HG02610 (cell line): ENCODE measurements at regions not wholly inside any gene's neighbourhood (a gene's known extent, or its start where the extent isn't known, plus 50 kb on each side); places are given as distances from the start of the nearest gene placed in this dataset.
"Not testable (repeated sequence)": the region's sequence is repeated elsewhere in the genome, so short reads cannot be mapped to it uniquely, and the experiment has no call there.

Experiments
- ATAC-seq: cut with Tn5 transposase; IDR thresholded peaks from one replicate; pipeline ENCODE4 v1.9.1; 2021; ENCODE audit warnings: mild to moderate bottlenecking, moderate library complexity; ENCODE audit not compliant: unreplicated experiment

GRCh38 chr10:7108141-7108540 lies 302.7 kb downstream of the SFMBT2 start:
- no peak for ATAC-seq

- ATAC-seq: no peak
These were observed 303.5 kb downstream of the SFMBT2 start for GRCh38 chr10:7107285-7107684.

- ATAC-seq: not testable (repeated sequence)
These were observed 306.5 kb downstream of the SFMBT2 start for GRCh38 chr10:7104379-7104778.

- ATAC-seq: peak; percentile 90
These were observed 308.1 kb downstream of the SFMBT2 start for GRCh38 chr10:7102557-7103349.

DNA sequence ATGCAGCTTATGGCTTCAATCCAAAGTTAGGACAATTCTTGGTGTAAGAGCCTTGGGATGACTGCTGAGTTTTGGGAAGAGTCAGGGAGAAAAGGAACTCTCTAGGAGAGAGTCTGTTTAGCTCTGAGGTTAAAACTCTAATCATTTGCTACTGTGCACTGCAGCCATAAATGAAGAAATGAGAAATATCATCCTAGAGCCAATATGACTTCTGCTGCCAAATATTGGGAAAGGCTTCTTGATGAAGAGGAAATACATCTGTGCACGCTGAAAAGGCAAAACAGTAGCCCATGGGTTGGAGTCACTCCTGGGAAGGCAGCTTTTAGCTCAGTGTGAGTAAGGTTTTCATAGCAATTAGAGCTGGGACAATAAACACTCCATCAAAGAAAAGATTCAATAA lies 308.8 kb downstream of the SFMBT2 start:
- no peak for ATAC-seq

DNA sequence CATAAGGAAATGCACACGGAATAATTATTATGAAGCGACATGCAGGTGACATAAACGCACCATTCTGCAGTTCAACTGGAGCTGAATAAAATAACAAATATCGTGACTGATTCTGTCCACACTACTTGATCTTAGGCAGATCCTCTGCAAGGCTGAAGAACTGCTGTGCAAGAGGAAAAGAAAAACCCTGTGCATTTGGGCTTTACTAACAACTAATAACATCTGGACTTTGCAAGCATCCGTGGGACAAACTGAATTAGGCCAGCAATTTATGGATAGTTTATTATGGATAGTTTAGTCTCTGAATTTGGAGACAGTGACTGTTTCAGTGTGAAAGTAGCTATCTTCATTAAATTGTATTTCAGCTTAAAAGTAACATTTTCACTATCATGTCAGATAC lies 309.4 kb downstream of the SFMBT2 start:
- no peak for ATAC-seq

DNA sequence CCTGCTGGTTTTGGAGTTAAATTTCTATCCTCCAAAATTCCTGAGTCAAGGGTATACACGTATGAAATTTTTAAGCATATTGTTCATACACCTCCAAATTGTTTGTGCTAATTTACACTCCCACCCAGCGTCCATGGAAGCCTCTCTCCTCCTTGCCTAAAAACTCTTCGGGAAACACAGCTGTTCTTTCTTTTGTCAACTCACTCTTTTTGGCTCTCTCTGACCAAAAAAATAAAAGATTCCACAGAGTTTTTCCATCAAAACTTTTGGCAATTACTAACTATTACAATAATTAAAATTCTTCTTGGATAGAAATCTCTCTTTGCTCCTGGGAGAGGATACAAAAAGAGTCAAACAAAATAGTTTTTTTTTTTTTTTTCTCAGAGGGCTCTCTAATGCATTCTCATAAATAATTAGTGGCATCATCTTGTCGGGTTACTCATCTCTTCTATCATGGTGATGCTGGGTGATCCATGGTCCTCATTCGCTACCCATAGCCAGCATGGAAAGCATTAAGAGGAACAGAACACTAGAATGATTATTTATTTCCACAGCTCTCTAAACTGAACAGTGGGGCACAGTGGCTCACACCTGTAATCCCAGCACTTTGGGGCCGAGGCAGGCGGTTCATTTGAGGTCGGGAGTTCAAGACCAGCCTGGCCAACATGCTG lies 310.7 kb downstream of the SFMBT2 start:
- no peak for ATAC-seq

DNA sequence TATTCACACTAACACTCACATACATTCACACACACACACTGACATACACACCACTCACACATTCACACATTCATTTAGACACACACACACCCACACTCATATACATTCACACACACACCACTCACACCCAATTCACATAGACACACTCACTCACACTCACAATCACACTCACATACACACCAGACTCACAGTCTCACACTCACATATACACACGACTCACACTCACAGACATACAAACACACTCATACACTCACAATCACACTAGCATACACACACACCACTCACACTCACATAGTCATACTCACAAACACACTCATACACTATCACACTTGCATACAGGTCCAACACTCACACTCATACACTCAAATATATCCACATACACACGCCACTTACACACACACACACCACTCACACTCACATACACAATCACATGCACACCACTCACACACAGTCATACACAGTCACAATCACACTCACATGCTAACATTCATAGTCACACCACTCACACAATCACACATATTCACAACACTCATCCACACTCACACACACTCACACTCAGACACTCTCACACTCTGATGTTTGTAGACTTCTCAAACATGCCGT lies 312.6 kb downstream of the SFMBT2 start:
- no peak for ATAC-seq

DNA sequence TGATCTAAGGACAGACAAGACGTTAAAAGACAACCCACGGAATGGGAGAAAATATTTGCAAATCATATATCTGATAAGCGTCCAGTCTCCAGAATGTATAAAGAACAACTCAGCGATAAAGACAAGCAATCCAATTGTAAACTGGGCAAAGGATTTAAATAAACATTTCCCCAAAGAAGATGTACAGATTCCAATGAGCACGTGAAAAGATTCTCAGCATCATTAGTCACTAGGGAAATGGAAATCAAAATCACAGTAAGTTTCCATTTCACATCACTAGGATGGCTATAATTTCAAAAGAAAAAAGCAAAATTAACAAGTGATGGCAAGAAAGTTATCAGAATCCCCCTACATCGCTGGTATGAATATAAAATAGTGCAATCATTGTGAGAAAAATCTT lies 316.1 kb downstream of the SFMBT2 start:
- ATAC-seq: no peak

DNA sequence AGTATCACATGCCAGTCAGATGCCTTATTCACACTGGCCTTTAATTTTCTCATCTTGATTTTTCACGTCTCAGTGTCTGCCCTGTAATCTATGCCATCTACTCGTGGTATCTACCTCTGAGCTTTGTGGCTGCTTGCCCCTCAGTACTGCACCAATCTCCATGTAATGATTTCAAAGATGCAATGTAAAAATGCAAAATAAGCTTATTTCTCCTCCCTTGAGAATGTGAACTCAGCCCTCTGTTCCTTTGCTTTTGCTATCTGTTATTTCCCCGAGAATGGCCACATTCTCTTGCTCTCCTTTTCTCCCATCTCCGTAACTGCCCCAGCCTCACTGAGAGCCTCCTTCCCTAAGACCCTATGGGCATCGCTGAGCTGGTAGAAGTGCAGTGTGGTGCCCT lies 317.5 kb downstream of the SFMBT2 start:
- ATAC-seq: no peak

DNA sequence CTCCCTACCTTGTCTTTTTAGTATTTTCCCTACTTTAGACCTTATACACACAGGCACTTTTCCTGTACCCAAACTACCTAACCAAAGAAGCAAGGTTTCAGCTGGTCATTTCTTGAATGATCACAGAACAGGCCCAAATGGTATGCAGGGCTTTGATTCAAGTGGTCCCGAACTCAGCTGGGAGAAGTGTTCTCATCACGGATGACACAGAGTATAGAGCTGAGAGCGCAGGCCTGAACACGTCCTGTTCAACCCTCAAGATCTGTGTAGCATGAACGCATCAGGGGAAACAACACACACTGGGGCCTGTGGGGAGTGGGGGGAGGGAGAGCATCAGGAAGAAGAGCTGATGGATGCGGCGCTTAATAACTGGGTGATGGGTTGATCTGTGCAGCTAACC lies 318.2 kb downstream of the SFMBT2 start:
- ATAC-seq: no peak

DNA sequence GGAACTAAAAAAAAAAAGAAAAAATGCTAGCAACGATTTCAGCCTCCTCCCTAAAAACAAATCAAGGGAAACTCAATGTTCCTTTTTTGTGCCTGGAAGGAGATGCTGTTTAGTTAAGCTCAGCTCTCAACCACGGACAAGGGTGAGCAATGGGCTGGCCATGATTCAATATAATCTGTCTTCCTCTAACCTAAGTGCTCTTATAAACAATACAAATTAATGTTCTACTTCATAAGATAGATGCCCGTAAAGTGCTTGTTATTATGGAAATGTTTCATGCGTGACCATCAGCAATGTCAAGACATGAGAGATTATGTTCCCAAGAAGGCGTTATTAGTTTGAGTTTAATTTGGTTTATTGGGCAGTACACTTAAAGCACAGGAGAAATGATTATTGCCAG lies 320.3 kb downstream of the SFMBT2 start:
- no peak for ATAC-seq

GRCh38 chr10:7085913-7086589 lies 324.8 kb downstream of the SFMBT2 start:
- no peak for ATAC-seq

- no peak for ATAC-seq
These were observed 325.5 kb downstream of the SFMBT2 start for GRCh38 chr10:7085147-7085912.

- no peak for ATAC-seq
These were observed 326.4 kb downstream of the SFMBT2 start for GRCh38 chr10:7084280-7085005.

DNA sequence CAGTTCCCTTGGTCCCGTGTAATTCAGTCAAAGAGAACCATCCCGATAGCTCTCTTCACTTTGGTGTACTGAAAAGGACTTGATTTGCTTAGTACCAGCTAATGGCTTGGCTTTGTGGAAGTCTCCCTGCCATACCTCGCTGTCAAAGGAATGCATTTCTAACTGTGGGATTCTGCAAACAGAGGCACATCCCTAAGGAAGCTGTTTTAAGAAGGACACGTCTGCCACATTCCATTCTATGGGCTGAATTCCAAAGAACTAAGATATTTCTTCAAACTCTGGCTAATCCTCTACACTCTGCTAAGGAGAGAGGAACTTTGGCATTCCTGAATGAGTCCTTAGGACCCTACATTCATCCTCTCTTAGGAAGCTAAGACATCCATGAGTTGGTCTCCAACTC lies 327.9 kb downstream of the SFMBT2 start:
- no peak for ATAC-seq

- ATAC-seq: no peak
These were observed 333.0 kb downstream of the SFMBT2 start for GRCh38 chr10:7077880-7078279.

DNA sequence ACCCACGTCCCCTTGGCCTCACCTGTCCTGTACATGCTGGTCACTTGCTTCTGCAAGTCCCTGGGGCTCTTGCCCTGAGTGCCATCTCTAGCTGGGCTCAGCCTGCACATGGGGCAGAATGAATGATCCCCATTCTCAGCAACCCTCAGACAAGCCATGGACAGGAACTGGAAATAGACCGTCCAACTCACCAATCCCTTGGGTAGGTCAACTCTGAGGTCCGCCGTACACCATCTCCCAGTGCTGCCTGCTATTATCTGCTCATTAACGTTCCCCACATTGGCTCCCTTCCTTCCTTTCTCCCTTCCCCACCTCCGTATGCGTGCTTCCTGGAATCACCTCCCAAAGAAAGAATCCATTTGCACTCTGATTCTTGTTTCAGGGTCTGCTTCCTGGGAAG lies 335.0 kb downstream of the SFMBT2 start:
- no peak for ATAC-seq

DNA sequence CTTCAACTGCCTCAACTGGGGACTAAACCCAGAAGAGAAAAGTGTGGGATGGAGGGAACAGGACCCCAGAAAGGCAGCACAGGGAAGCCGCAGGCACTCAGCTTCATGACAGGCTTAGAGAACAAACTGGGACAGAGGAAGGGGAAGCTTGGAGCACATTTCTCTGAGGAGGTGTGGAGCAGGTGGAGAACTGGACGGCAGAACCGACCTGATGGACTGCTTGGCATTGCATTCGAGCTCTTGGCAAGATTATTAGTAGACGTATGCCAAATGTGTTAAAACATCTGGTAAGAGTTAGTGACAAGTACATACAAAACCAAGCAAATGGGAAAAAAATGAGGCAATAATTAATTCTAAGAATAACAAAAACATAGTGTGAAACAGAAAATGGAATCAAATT lies 335.7 kb downstream of the SFMBT2 start:
- ATAC-seq: no peak

DNA sequence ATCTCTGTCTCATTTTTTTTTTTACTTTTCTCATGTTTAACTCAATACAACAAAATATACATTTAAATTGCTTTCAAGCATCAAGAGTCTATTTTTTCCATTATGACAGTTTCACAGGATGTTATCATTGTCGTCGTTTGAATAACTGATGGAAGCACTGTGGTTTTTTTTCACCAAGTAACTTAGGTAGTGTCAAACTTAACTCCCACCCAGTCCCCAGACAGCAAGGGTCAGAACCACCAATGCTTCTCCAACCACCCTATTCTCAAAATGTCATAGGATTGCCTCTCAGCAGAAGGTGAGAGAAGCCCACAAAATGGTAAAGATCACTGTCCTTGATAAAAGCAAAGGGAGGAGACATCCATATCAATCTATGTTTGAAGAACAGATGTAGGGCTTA lies 339.4 kb downstream of the SFMBT2 start:
- ATAC-seq: no peak
